Loucy (cell line): ENCODE measurements at regions not wholly inside any gene's neighbourhood (a gene's known extent, or its start where the extent isn't known, plus 50 kb on each side); places are given as distances from the start of the nearest gene placed in this dataset.
"Not testable (repeated sequence)": the region's sequence is repeated elsewhere in the genome, so short reads cannot be mapped to it uniquely, and the experiment has no call there.

Experiments used
- H2AFZ ChIP-seq: fragments of 200-600 bp; sonication (generic); 2 replicates; pipeline ENCODE4 v1.6.0; 2016; ENCODE audit warnings: antibody characterized with exemption, mild to moderate bottlenecking, low read length, moderate library complexity
- H3F3A ChIP-seq: fragments of 200-600 bp; 2 replicates; pipeline ENCODE4 v1.6.0; 2016; ENCODE audit warnings: antibody characterized with exemption, low read depth, mild to moderate bottlenecking
- H3K27me3 ChIP-seq: fragments of 200-600 bp; sonication (generic); 2 replicates; pipeline ENCODE4 v1.6.1; 2014; ENCODE audit warnings: low read length, mild to moderate bottlenecking; ENCODE audit not compliant: insufficient read depth, poor library complexity, severe bottlenecking
- H3K36me3 ChIP-seq: fragments of 200-600 bp; sonication (generic); 2 replicates; pipeline ENCODE4 v1.6.1; 2016; ENCODE audit warnings: low read length; ENCODE audit not compliant: insufficient read depth
- H3K4me1 ChIP-seq: fragments of 200-600 bp; sonication (generic); 2 replicates; pipeline ENCODE4 v1.5.1; 2014; ENCODE audit warnings: low read length, mild to moderate bottlenecking; ENCODE audit not compliant: insufficient read depth, poor library complexity, severe bottlenecking
- H3K4me2 ChIP-seq: fragments of 200-600 bp; sonication (generic); 2 replicates; pipeline ENCODE4 v1.6.0; 2014; ENCODE audit warnings: antibody characterized with exemption, low read length, low read depth, mild to moderate bottlenecking; ENCODE audit not compliant: poor library complexity, severe bottlenecking
- H3K4me3 ChIP-seq: fragments of 200-600 bp; sonication (generic); 2 replicates; pipeline ENCODE4 v1.5.1; 2014; ENCODE audit warnings: low read length, mild to moderate bottlenecking, mixed read lengths; ENCODE audit not compliant: poor library complexity, severe bottlenecking
- H3K79me2 ChIP-seq: fragments of 200-600 bp; sonication (generic); 2 replicates; pipeline ENCODE4 v1.6.1; 2014; ENCODE audit warnings: low read length; ENCODE audit not compliant: insufficient read depth
- H3K9ac ChIP-seq: fragments of 200-600 bp; sonication (generic); 2 replicates; pipeline ENCODE4 v1.6.0; 2014; ENCODE audit warnings: mild to moderate bottlenecking, low read depth, low read length, moderate library complexity; ENCODE audit not compliant: poor library complexity, severe bottlenecking
- H3K9me2 ChIP-seq: fragments of 200-600 bp; sonication (generic); replicated peaks from 2 replicates; pipeline ENCODE4 v1.6.1; 2016; ENCODE audit warnings: low read depth, low read length, mixed read lengths
- H3K9me3 ChIP-seq: fragments of 200-600 bp; sonication (generic); 2 replicates; pipeline ENCODE4 v1.6.1; 2014; ENCODE audit warnings: mild to moderate bottlenecking, antibody characterized with exemption, low read length, low read depth; ENCODE audit not compliant: insufficient read depth
- H4K20me1 ChIP-seq: fragments of 200-600 bp; sonication (generic); 2 replicates; pipeline ENCODE4 v1.6.0; 2014; ENCODE audit warnings: antibody characterized with exemption, low read length, mild to moderate bottlenecking; ENCODE audit not compliant: insufficient read depth, poor library complexity, severe bottlenecking
- EZH2phosphoT487 ChIP-seq: fragments of 200-600 bp; IDR thresholded peaks from 2 replicates; pipeline ENCODE4 v1.6.1; 2018; ENCODE audit warnings: antibody characterized with exemption, mild to moderate bottlenecking, moderate library complexity, borderline replicate concordance
- TF ChIP-seq, protein P1 (sequence below): fragments of 200-600 bp; sonication (generic); conservative IDR thresholded peaks from 2 replicates; pipeline ENCODE4 v1.5.1; 2014; ENCODE audit warnings: mild to moderate bottlenecking, antibody characterized with exemption, low read length

DNA sequence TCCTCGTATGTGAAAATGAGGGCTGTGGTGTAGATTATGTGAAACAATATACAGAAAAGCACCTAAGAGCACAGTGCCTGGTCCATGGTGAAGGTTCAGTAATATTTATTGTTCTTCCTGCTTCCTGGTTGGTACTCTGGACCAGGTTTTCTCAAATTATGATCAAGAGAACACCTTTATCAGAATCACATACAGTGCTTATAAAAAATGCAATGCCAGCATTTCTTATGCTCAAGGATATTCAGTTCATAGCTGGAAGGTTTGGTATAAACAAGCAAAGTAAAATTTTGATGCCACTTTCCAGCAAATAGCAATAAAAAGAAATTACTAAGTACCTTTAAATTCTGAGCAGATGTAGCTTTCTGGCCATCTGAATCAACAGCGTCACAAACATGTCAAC, 1412.4 kb downstream of the RPA4 start:
- no peaks in the 10 kb centered on the region for H4K20me1 ChIP-seq
- H3K27me3 ChIP-seq: no peaks in the 10 kb centered on the region
- TF ChIP-seq, protein P1, sequence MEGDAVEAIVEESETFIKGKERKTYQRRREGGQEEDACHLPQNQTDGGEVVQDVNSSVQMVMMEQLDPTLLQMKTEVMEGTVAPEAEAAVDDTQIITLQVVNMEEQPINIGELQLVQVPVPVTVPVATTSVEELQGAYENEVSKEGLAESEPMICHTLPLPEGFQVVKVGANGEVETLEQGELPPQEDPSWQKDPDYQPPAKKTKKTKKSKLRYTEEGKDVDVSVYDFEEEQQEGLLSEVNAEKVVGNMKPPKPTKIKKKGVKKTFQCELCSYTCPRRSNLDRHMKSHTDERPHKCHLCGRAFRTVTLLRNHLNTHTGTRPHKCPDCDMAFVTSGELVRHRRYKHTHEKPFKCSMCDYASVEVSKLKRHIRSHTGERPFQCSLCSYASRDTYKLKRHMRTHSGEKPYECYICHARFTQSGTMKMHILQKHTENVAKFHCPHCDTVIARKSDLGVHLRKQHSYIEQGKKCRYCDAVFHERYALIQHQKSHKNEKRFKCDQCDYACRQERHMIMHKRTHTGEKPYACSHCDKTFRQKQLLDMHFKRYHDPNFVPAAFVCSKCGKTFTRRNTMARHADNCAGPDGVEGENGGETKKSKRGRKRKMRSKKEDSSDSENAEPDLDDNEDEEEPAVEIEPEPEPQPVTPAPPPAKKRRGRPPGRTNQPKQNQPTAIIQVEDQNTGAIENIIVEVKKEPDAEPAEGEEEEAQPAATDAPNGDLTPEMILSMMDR: no peak
- TF ChIP-seq EZH2phosphoT487: no peak
- no peaks in the 10 kb centered on the region for H3K9me3 ChIP-seq
- no peak overlapping the region for H3K4me3 ChIP-seq
- H3K4me1 ChIP-seq: no peaks in the 10 kb centered on the region
- H3K36me3 ChIP-seq: no peaks in the 10 kb centered on the region
- no peak overlapping the region for H3K9ac ChIP-seq
- H2AFZ ChIP-seq: no peak overlapping the region
- H3K9me2 ChIP-seq: no peaks in the 10 kb centered on the region
- no peak overlapping the region for H3K4me2 ChIP-seq
- H3K79me2 ChIP-seq: no peaks in the 10 kb centered on the region
- H3F3A ChIP-seq: no peaks in the 10 kb centered on the region

DNA sequence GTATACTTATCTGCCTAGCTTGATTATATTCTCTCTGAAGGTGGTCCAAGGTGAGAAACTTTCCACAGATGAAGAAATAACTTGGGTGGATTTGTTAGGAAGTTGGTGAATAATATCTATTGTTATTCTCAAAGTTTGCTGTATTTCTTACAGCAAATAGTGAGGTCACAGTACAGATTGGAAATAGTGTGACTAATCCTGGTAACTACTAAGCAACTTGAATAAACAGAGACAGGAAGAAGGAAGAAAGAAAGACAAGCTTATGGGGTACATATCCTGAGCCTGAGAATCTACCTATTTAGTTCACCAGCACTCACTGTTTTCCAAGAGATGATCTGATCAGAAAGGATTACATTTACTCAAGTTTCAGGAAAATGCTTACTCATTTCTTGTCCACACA, 1416.1 kb downstream of the RPA4 start:
- H3F3A ChIP-seq: no peaks in the 10 kb centered on the region
- no peaks in the 10 kb centered on the region for H3K4me1 ChIP-seq
- H3K79me2 ChIP-seq: no peaks in the 10 kb centered on the region
- no peak overlapping the region for H3K4me3 ChIP-seq
- H3K9me3 ChIP-seq: no peaks in the 10 kb centered on the region
- no peak overlapping the region for H3K4me2 ChIP-seq
- no peaks in the 10 kb centered on the region for H3K27me3 ChIP-seq
- H4K20me1 ChIP-seq: no peaks in the 10 kb centered on the region
- H3K36me3 ChIP-seq: no peaks in the 10 kb centered on the region
- no peak for TF ChIP-seq EZH2phosphoT487
- TF ChIP-seq, protein P1: no peak
- H3K9me2 ChIP-seq: no peaks in the 10 kb centered on the region
- H2AFZ ChIP-seq: no peak overlapping the region
- no peak overlapping the region for H3K9ac ChIP-seq

DNA sequence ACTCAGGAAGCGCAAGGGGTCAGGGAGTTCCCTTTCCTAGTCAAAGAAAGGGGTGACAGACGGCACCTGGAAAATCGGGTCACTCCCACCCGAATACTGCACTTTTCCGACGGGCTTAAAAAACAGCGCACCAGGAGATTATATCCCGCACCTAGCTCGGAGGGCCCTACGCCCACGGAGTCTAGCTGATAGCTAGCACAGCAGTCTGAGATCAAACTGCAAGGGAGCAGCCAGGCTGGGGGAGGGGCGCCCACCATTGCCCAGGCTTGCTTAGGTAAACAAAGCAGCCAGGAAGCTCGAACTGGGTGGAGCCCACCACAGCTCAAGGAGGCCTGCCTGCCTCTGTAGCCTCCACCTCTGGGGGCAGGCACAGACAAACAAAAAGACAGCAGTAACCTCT, 1416.8 kb downstream of the RPA4 start:
- H3K4me3 ChIP-seq, H3K4me1 ChIP-seq, H3K4me2 ChIP-seq, H2AFZ ChIP-seq, H3K27me3 ChIP-seq, H3K79me2 ChIP-seq, H3K36me3 ChIP-seq, H3K9me3 ChIP-seq, H3K9me2 ChIP-seq, H4K20me1 ChIP-seq, H3F3A ChIP-seq, H3K9ac ChIP-seq: not testable (repeated sequence)

DNA sequence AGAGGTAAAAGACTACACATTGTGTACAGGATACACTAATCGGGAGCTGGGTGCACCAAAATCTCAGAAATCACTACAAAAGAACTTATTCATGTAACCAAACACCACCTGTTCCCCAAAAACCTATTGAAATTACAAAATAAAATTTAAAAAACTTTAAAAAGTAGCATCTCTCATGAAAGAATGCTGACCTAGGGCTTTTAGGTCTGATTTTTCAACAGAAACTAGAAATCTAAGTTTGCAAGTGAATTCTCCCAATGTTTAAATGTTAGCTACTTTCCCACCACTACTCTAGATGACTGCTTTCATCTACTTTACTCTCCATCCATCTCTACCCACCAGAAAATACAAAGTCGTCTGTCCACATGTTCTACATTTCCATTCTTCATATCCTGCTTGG, 1447.7 kb downstream of the RPA4 start:
- Histone ChIP-seq H3K4me2 (no peak overlapping the region), H3K4me3 (no peak overlapping the region), H3K9ac (no peak overlapping the region), H3K9me3 (no peaks in the 10 kb centered on the region), H3K36me3 (no peaks in the 10 kb centered on the region), H2AFZ (no peak overlapping the region), H3F3A (no peaks in the 10 kb centered on the region), H3K4me1 (no peaks in the 10 kb centered on the region), H3K79me2 (no peaks in the 10 kb centered on the region), H3K9me2 (no peaks in the 10 kb centered on the region), H3K27me3 (no peaks in the 10 kb centered on the region), H4K20me1 (no peaks in the 10 kb centered on the region)
- no peak for TF ChIP-seq EZH2phosphoT487
- TF ChIP-seq, protein P1: no peak
